ENCODE measurements at regions not wholly inside any gene's neighbourhood (a gene's known extent, or its start where the extent isn't known, plus 50 kb on each side); places are given as distances from the start of the nearest gene placed in this dataset.
"Not testable (repeated sequence)": the region's sequence is repeated elsewhere in the genome, so short reads cannot be mapped to it uniquely, and the experiment has no call there.

- not testable (repeated sequence) for TF ChIP-seq CTCF (IDR thresholded peaks at IDR 0.05; ENCODE audit: low read depth, low read length, missing input control); GABPA (IDR thresholded peaks at IDR 0.05 in 1 of 2, conservative IDR thresholded peaks at IDR 0.05 in 1 of 2); ATF3 (IDR thresholded peaks at IDR 0.05); REST (IDR thresholded peaks at IDR 0.05); YY1 (IDR thresholded peaks at IDR 0.05); SP1 (IDR thresholded peaks at IDR 0.05); RXRA (IDR thresholded peaks at IDR 0.05)
Measured at GRCh38 chr1:94659202-94659601, 117.6 kb upstream of the F3 start.

All from liver (tissue), 3 donors.